Thyroid gland (tissue), 4 donors: ENCODE measurements at regions not wholly inside any gene's neighbourhood (a gene's known extent, or its start where the extent isn't known, plus 50 kb on each side); places are given as distances from the start of the nearest gene placed in this dataset.

Experiments
- POLR2A ChIP-seq, 2 donors: fragments of 450-650 bp; IDR thresholded peaks; one replicate each; pipeline ENCODE4 v1.6.1; 2017; ENCODE audit warnings: antibody characterized with exemption in 2 of 2, mild to moderate bottlenecking in 2 of 2, moderate library complexity in 1 of 2
- TF ChIP-seq, protein P1 (sequence below), 6 experiments: fragments of 200-600 bp in 3 of 6; fragments of 450-650 bp in 3 of 6; sonication (generic) in 3 of 6; IDR thresholded peaks; one replicate each; pipeline ENCODE4 v1.5.1; 2016 to 2019; ENCODE audit warnings: antibody characterized with exemption in 6 of 6, mild to moderate bottlenecking in 2 of 6, inconsistent platforms in 1 of 6, moderate library complexity in 1 of 6

GRCh38 chr4:177005674-177006230 lies 213.0 kb upstream of the VEGFC start:
- TF ChIP-seq, protein P1, sequence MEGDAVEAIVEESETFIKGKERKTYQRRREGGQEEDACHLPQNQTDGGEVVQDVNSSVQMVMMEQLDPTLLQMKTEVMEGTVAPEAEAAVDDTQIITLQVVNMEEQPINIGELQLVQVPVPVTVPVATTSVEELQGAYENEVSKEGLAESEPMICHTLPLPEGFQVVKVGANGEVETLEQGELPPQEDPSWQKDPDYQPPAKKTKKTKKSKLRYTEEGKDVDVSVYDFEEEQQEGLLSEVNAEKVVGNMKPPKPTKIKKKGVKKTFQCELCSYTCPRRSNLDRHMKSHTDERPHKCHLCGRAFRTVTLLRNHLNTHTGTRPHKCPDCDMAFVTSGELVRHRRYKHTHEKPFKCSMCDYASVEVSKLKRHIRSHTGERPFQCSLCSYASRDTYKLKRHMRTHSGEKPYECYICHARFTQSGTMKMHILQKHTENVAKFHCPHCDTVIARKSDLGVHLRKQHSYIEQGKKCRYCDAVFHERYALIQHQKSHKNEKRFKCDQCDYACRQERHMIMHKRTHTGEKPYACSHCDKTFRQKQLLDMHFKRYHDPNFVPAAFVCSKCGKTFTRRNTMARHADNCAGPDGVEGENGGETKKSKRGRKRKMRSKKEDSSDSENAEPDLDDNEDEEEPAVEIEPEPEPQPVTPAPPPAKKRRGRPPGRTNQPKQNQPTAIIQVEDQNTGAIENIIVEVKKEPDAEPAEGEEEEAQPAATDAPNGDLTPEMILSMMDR (IDR thresholded peaks at IDR 0.05): no peak
- no peak for TF ChIP-seq POLR2A (IDR thresholded peaks at IDR 0.05)
